ENCODE measurements at regions not wholly inside any gene's neighbourhood (a gene's known extent, or its start where the extent isn't known, plus 50 kb on each side); places are given as distances from the start of the nearest gene placed in this dataset.

- H3K9me3 ChIP-seq (ENCODE audit: severe bottlenecking), result no peaks in the 10 kb centered on the region
- no peaks in the 10 kb centered on the region for H3K27me3 ChIP-seq (ENCODE audit: insufficient read depth, low read depth, severe bottlenecking)
- no peak overlapping the region for H3K4me3 ChIP-seq (ENCODE audit: low read depth, low read length)
- DNase-seq, result no peak
- no peak for TF ChIP-seq CTCF (IDR thresholded peaks at IDR 0.05; ENCODE audit: low read depth, low read length)
- H3K36me3 ChIP-seq, result no peaks in the 10 kb centered on the region
- no peak overlapping the region for H3K27ac ChIP-seq
These were observed 83.3 kb upstream of the CCDC112 start for GRCh38 chr5:115379622-115380344.

GRCh38 chr5:115378754-115379153 lies 82.3 kb upstream of the CCDC112 start:
- TF ChIP-seq CTCF (IDR thresholded peaks at IDR 0.05; ENCODE audit: low read depth, low read length), result no peak
- Histone ChIP-seq H3K27ac (no peak overlapping the region), H3K27me3 (ENCODE audit: insufficient read depth, low read depth, severe bottlenecking) (no peaks in the 10 kb centered on the region), H3K4me3 (ENCODE audit: low read depth, low read length) (no peak overlapping the region), H3K9me3 (ENCODE audit: severe bottlenecking) (no peaks in the 10 kb centered on the region), H3K36me3 (no peaks in the 10 kb centered on the region)
- DNase-seq, result no peak

- H3K27me3 ChIP-seq (ENCODE audit: insufficient read depth, low read depth, severe bottlenecking), result no peaks in the 10 kb centered on the region
- H3K4me3 ChIP-seq (ENCODE audit: low read depth, low read length), result no peak overlapping the region
- H3K9me3 ChIP-seq (ENCODE audit: severe bottlenecking), result no peaks in the 10 kb centered on the region
- no peak for DNase-seq
- no peaks in the 10 kb centered on the region for H3K36me3 ChIP-seq
- 0 out of 2 replicates have a peak, but pooled peaks have one; percentile 13 for TF ChIP-seq CTCF (IDR thresholded peaks at IDR 0.05; ENCODE audit: low read depth, low read length)
- no peak overlapping the region for H3K27ac ChIP-seq
These were observed 81.2 kb upstream of the CCDC112 start for GRCh38 chr5:115377468-115378217.

- no peaks in the 10 kb centered on the region for H3K27me3 ChIP-seq (ENCODE audit: insufficient read depth, low read depth, severe bottlenecking)
- no peak overlapping the region for H3K4me3 ChIP-seq (ENCODE audit: low read depth, low read length)
- no peak for DNase-seq
- TF ChIP-seq CTCF (IDR thresholded peaks at IDR 0.05; ENCODE audit: low read depth, low read length), result no peak
- no peaks in the 10 kb centered on the region for H3K36me3 ChIP-seq
- no peak overlapping the region for H3K27ac ChIP-seq
- H3K9me3 ChIP-seq (ENCODE audit: severe bottlenecking), result no peaks in the 10 kb centered on the region
These were observed 79.4 kb upstream of the CCDC112 start for GRCh38 chr5:115375893-115376292.

GRCh38 chr5:115374057-115374775 lies 77.8 kb upstream of the CCDC112 start:
- Histone ChIP-seq H3K4me3 (ENCODE audit: low read depth, low read length) (no peak overlapping the region), H3K9me3 (ENCODE audit: severe bottlenecking) (no peaks in the 10 kb centered on the region), H3K27me3 (ENCODE audit: insufficient read depth, low read depth, severe bottlenecking) (no peaks in the 10 kb centered on the region), H3K27ac (no peak overlapping the region), H3K36me3 (no peaks in the 10 kb centered on the region)
- TF ChIP-seq CTCF (IDR thresholded peaks at IDR 0.05; ENCODE audit: low read depth, low read length), result peak; percentile 38; the same call in 1 of the 2 replicates
- DNase-seq, result no peak

All from WERI-Rb-1 (cell line).